IPS-20b (cell line): ENCODE measurements at regions not wholly inside any gene's neighbourhood (a gene's known extent, or its start where the extent isn't known, plus 50 kb on each side); places are given as distances from the start of the nearest gene placed in this dataset.

Experiments
- H3K27ac ChIP-seq: one replicate; pipeline ENCODE4 v1.5.1; 2013; ENCODE audit warnings: low read length
- H3K27me3 ChIP-seq: 2 replicates; pipeline ENCODE4 v1.6.1; 2013; ENCODE audit warnings: mild to moderate bottlenecking, low read length, inconsistent platforms; ENCODE audit not compliant: insufficient read depth
- H3K36me3 ChIP-seq: 2 replicates; pipeline ENCODE4 v1.6.1; 2013; ENCODE audit warnings: low read depth, mild to moderate bottlenecking, inconsistent platforms, low read length, moderate library complexity; ENCODE audit not compliant: insufficient read depth
- H3K4me1 ChIP-seq: 2 replicates; pipeline ENCODE4 v1.6.1; 2013; ENCODE audit warnings: mild to moderate bottlenecking, control low read depth, inconsistent platforms, low read length, moderate library complexity; ENCODE audit not compliant: insufficient read depth
- H3K4me3 ChIP-seq: 2 replicates; pipeline ENCODE4 v1.5.1; 2013; ENCODE audit warnings: mild to moderate bottlenecking, low read length, inconsistent platforms
- H3K9ac ChIP-seq: 2 replicates; pipeline ENCODE4 v1.6.1; 2013; ENCODE audit warnings: low read depth, mild to moderate bottlenecking, inconsistent platforms, low read length, moderate library complexity
- H3K9me3 ChIP-seq: 2 replicates; pipeline ENCODE4 v1.6.1; 2013; ENCODE audit warnings: mild to moderate bottlenecking, low read depth, low read length, inconsistent platforms; ENCODE audit not compliant: insufficient read depth

DNA sequence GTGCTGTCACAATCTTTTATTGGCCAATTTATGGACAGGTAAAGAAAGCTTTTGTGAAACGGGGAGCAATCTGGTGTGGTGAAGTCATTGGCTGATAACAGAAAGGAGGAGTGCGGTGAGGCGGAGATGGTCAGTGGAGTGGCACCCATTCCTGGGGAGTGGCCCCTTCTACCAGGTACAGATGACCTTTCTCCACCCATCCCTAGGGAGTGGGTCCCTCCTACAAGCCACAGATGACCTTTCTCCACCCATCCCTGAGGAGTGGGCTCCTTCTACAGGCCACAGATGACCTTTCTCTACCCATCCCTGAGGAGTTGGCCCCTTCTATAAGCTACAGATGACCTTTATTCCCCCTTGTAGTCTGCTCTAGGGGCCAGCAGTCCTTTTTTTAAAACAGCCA, 267.6 kb upstream of the IRX2 start:
- Histone ChIP-seq H3K27ac (no peak overlapping the region), H3K4me3 (no peak overlapping the region), H3K27me3 (no peaks in the 10 kb centered on the region), H3K4me1 (no peaks in the 10 kb centered on the region; the same call in 1 of the 2 replicates), H3K36me3 (no peaks in the 10 kb centered on the region), H3K9me3 (no peaks in the 10 kb centered on the region), H3K9ac (no peak overlapping the region)

GRCh38 chr5:3011764-3012017, 260.2 kb upstream of the IRX2 start:
- no peak overlapping the region for H3K9ac ChIP-seq

GRCh38 chr5:3010953-3011763, 259.7 kb upstream of the IRX2 start:
- Histone ChIP-seq H3K9me3 (no peaks in the 10 kb centered on the region; the same call in 1 of the 2 replicates), H3K4me3 (no peak overlapping the region), H3K9ac (no peak overlapping the region), H3K4me1 (no peaks in the 10 kb centered on the region), H3K27me3 (no peaks in the 10 kb centered on the region), H3K36me3 (no peaks in the 10 kb centered on the region), H3K27ac (no peak overlapping the region)

More at GRCh38 chr5:3011764-3012017, 260.2 kb upstream of the IRX2 start:
- Histone ChIP-seq H3K36me3 (no peaks in the 10 kb centered on the region), H3K4me3 (no peak overlapping the region), H3K4me1 (no peaks in the 10 kb centered on the region), H3K9me3 (no peaks in the 10 kb centered on the region; the same call in 1 of the 2 replicates), H3K27me3 (no peaks in the 10 kb centered on the region), H3K27ac (no peak overlapping the region)

- Histone ChIP-seq H3K36me3 (no peaks in the 10 kb centered on the region), H3K4me3 (no peak overlapping the region), H3K27ac (no peak overlapping the region), H3K27me3 (no peaks in the 10 kb centered on the region), H3K9ac (no peak overlapping the region), H3K9me3 (no peaks in the 10 kb centered on the region; the same call in 1 of the 2 replicates), H3K4me1 (no peaks in the 10 kb centered on the region)
Measured at GRCh38 chr5:3010301-3010952, 258.9 kb upstream of the IRX2 start.

GRCh38 chr5:3009605-3010004, 258.1 kb upstream of the IRX2 start:
- H3K4me3 ChIP-seq: no peak overlapping the region
- no peak overlapping the region for H3K27ac ChIP-seq
- no peaks in the 10 kb centered on the region; the same call in 1 of the 2 replicates for H3K9me3 ChIP-seq
- no peaks in the 10 kb centered on the region for H3K27me3 ChIP-seq
- H3K4me1 ChIP-seq: no peaks in the 10 kb centered on the region
- H3K36me3 ChIP-seq: no peaks in the 10 kb centered on the region
- no peak overlapping the region for H3K9ac ChIP-seq

DNA sequence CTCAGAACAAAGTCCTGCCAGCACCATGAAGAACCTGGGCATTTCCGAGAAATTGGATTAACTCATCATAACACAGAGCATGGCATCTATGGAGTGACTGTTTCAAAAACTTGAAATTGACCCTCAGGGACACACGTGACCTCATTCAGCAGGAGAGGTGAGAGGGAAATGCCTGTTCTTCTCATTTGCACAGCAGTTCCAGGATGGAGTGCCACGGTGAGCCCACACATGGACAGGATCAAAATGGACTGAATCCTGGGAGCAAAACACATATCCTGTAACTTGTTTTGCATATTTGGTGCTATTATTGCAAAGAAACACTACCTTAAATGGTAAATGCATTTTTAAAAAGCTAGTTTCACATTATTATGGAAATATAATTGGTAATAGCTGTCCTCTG, 256.1 kb upstream of the IRX2 start:
- no peak overlapping the region for H3K4me3 ChIP-seq
- no peaks in the 10 kb centered on the region for H3K4me1 ChIP-seq
- H3K27ac ChIP-seq: no peak overlapping the region
- no peaks in the 10 kb centered on the region for H3K36me3 ChIP-seq
- H3K27me3 ChIP-seq: no peaks in the 10 kb centered on the region
- H3K9ac ChIP-seq: no peak overlapping the region
- no peaks in the 10 kb centered on the region; the same call in 1 of the 2 replicates for H3K9me3 ChIP-seq

DNA sequence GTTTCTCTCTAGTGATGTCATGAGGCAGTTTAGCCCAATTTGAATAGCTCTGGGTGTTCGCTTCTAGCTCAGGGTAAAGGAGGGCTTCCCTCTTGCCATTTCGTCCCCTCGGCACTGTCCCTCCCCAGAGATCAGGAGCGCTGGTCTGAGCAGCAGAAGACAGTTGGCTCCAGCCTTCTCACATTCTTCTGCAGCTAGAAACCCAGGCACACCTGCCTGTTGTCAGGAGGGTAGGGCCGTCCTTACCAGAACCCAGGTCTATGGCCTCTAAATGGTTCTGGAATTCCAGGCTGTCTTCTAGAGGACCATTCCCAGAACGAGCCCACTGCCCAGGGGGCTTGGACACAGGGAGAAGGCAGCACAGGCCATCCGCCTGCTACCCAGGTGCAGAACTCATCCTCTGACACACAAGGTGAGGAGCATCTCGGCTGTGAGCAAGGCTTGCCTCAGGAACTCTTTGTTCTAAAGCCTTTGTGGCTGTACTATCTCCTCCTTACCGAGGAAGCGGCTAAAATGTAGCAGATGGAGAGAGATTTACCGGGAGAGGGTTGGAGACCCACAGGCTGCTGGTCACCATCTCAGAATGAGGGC, 255.6 kb upstream of the IRX2 start:
- Histone ChIP-seq H3K27ac (no peak overlapping the region), H3K27me3 (no peaks in the 10 kb centered on the region), H3K4me1 (no peaks in the 10 kb centered on the region), H3K9ac (no peak overlapping the region), H3K9me3 (0 out of 2 replicates have a peak, but pooled peaks cover 3% of the 10 kb centered on the region), H3K36me3 (no peaks in the 10 kb centered on the region), H3K4me3 (no peak overlapping the region)

GRCh38 chr5:3006526-3006925, 255.0 kb upstream of the IRX2 start:
- H3K36me3 ChIP-seq: no peaks in the 10 kb centered on the region
- H3K27ac ChIP-seq: no peak overlapping the region
- H3K4me1 ChIP-seq: no peaks in the 10 kb centered on the region
- no peaks in the 10 kb centered on the region for H3K27me3 ChIP-seq
- peaks cover 4% of the 10 kb centered on the region for H3K9me3 ChIP-seq
- H3K4me3 ChIP-seq: no peak overlapping the region
- H3K9ac ChIP-seq: no peak overlapping the region

GRCh38 chr5:3004361-3005080, 253.0 kb upstream of the IRX2 start:
- H3K27ac ChIP-seq: no peak overlapping the region
- H3K4me1 ChIP-seq: no peaks in the 10 kb centered on the region
- H3K9ac ChIP-seq: no peak overlapping the region
- H3K4me3 ChIP-seq: no peak overlapping the region
- peaks cover 4% of the 10 kb centered on the region for H3K9me3 ChIP-seq
- H3K36me3 ChIP-seq: no peaks in the 10 kb centered on the region
- H3K27me3 ChIP-seq: no peaks in the 10 kb centered on the region

DNA sequence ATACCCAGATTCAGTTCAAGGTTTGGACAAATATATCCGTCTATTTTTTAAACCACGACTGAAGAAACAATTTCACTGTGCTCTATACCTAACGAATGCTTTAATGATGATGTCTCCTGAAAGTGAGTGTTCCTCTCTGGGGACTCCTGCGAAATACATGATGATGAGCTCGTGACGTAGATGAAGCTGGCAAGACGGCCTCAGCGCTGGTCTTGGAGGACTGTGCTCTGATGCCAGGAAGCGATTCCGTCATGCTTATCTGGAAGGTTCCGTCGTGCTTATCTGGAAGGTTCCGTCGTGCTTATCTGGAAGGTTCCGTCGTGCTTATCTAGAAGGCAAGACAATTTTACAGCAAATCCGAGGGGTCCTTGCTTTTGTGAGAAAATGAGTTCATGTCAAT, 250.8 kb upstream of the IRX2 start:
- H3K9me3 ChIP-seq: peaks cover 4% of the 10 kb centered on the region
- H3K4me1 ChIP-seq: no peaks in the 10 kb centered on the region
- no peak overlapping the region for H3K27ac ChIP-seq
- no peak overlapping the region for H3K4me3 ChIP-seq
- no peak overlapping the region for H3K9ac ChIP-seq
- H3K36me3 ChIP-seq: no peaks in the 10 kb centered on the region
- H3K27me3 ChIP-seq: no peaks in the 10 kb centered on the region

DNA sequence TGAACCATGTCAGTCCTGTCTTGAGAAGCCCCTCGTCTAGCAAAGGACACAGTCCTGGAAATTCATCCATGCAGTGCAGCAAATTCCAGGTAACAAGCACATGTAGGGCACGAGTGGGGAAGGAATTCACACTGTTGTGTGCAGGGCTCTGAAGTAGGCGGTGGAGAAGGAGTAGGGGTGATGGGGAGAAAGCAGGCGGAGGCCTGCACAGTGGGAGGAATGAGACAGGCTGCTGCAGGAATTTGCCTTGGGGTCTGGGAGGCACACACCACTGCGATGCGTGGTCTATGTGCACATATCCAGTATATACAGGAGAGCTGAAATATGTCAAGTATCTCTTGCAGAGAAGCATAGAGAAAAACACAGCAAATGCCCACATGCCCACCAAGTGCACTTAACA, 249.2 kb upstream of the IRX2 start:
- Histone ChIP-seq H3K27me3 (no peaks in the 10 kb centered on the region), H3K9ac (no peak overlapping the region), H3K9me3 (peaks cover 4% of the 10 kb centered on the region), H3K36me3 (no peaks in the 10 kb centered on the region), H3K27ac (no peak overlapping the region), H3K4me1 (no peaks in the 10 kb centered on the region), H3K4me3 (no peak overlapping the region)
